ENCODE measurements at regions not wholly inside any gene's neighbourhood (a gene's known extent, or its start where the extent isn't known, plus 50 kb on each side); places are given as distances from the start of the nearest gene placed in this dataset.

DNA sequence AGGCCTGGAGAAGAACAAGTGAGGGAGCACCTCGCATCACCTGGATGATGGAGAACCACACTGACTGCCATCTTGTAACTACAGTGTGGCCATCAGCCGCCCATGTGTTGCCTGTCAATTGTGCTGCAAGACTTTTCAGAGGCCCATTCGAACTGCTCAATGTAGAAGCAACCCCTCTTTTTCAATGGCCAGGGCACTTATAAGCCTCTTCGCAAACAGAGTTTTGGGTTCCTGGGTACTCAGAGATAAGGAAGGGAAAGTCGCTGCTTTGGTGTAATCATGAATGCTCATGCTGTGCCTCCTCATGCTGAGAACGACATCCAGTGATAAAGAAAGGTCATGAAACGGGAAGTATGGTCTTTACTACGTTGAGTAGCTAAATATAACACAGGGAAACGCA is 143.9 kb upstream of the SLC39A10 start (continued):
- TF ChIP-seq, protein P1, sequence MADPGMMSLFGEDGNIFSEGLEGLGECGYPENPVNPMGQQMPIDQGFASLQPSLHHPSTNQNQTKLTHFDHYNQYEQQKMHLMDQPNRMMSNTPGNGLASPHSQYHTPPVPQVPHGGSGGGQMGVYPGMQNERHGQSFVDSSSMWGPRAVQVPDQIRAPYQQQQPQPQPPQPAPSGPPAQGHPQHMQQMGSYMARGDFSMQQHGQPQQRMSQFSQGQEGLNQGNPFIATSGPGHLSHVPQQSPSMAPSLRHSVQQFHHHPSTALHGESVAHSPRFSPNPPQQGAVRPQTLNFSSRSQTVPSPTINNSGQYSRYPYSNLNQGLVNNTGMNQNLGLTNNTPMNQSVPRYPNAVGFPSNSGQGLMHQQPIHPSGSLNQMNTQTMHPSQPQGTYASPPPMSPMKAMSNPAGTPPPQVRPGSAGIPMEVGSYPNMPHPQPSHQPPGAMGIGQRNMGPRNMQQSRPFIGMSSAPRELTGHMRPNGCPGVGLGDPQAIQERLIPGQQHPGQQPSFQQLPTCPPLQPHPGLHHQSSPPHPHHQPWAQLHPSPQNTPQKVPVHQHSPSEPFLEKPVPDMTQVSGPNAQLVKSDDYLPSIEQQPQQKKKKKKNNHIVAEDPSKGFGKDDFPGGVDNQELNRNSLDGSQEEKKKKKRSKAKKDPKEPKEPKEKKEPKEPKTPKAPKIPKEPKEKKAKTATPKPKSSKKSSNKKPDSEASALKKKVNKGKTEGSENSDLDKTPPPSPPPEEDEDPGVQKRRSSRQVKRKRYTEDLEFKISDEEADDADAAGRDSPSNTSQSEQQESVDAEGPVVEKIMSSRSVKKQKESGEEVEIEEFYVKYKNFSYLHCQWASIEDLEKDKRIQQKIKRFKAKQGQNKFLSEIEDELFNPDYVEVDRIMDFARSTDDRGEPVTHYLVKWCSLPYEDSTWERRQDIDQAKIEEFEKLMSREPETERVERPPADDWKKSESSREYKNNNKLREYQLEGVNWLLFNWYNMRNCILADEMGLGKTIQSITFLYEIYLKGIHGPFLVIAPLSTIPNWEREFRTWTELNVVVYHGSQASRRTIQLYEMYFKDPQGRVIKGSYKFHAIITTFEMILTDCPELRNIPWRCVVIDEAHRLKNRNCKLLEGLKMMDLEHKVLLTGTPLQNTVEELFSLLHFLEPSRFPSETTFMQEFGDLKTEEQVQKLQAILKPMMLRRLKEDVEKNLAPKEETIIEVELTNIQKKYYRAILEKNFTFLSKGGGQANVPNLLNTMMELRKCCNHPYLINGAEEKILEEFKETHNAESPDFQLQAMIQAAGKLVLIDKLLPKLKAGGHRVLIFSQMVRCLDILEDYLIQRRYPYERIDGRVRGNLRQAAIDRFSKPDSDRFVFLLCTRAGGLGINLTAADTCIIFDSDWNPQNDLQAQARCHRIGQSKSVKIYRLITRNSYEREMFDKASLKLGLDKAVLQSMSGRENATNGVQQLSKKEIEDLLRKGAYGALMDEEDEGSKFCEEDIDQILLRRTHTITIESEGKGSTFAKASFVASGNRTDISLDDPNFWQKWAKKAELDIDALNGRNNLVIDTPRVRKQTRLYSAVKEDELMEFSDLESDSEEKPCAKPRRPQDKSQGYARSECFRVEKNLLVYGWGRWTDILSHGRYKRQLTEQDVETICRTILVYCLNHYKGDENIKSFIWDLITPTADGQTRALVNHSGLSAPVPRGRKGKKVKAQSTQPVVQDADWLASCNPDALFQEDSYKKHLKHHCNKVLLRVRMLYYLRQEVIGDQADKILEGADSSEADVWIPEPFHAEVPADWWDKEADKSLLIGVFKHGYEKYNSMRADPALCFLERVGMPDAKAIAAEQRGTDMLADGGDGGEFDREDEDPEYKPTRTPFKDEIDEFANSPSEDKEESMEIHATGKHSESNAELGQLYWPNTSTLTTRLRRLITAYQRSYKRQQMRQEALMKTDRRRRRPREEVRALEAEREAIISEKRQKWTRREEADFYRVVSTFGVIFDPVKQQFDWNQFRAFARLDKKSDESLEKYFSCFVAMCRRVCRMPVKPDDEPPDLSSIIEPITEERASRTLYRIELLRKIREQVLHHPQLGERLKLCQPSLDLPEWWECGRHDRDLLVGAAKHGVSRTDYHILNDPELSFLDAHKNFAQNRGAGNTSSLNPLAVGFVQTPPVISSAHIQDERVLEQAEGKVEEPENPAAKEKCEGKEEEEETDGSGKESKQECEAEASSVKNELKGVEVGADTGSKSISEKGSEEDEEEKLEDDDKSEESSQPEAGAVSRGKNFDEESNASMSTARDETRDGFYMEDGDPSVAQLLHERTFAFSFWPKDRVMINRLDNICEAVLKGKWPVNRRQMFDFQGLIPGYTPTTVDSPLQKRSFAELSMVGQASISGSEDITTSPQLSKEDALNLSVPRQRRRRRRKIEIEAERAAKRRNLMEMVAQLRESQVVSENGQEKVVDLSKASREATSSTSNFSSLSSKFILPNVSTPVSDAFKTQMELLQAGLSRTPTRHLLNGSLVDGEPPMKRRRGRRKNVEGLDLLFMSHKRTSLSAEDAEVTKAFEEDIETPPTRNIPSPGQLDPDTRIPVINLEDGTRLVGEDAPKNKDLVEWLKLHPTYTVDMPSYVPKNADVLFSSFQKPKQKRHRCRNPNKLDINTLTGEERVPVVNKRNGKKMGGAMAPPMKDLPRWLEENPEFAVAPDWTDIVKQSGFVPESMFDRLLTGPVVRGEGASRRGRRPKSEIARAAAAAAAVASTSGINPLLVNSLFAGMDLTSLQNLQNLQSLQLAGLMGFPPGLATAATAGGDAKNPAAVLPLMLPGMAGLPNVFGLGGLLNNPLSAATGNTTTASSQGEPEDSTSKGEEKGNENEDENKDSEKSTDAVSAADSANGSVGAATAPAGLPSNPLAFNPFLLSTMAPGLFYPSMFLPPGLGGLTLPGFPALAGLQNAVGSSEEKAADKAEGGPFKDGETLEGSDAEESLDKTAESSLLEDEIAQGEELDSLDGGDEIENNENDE (IDR thresholded peaks at IDR 0.05; ENCODE audit: insufficient replicate concordance, low read length) = no peak
